ENCODE measurements at regions not wholly inside any gene's neighbourhood (a gene's known extent, or its start where the extent isn't known, plus 50 kb on each side); places are given as distances from the start of the nearest gene placed in this dataset.

DNA sequence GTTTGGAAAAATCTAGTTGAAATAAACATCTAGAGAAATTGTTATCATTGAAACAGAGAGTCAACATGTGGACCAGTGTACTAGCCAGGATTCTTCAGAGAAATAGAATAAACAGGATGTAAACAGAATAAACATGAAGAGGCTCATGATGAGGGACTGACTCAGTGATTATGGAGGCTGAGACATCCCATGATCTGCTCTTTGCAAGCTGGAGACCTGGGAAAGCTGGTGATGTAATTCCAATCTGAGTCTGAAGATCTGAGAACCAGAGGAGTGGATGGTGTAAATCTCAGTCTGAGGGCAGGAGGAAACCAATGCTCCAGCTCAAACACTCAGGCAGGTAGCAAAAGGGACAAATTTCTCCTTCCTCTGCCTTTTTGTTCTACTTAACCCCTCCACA is 62.9 kb upstream of the FAM180A start (continued):
- no peak for TF ChIP-seq HDAC2 (IDR thresholded peaks at IDR 0.05; ENCODE audit: borderline replicate concordance in 1 of 2, low read depth in 2 of 2, low read length in 2 of 2)

Measured in H1 (cell line).